ENCODE measurements at regions not wholly inside any gene's neighbourhood (a gene's known extent, or its start where the extent isn't known, plus 50 kb on each side); places are given as distances from the start of the nearest gene placed in this dataset.

- H3K4me1 ChIP-seq (ENCODE audit: insufficient read depth, low read length) = no peaks in the 10 kb centered on the region
- no peaks in the 10 kb centered on the region for H3K9me3 ChIP-seq (ENCODE audit: low read length)
- no peak overlapping the region for H3K27ac ChIP-seq (ENCODE audit: low read depth, low read length)
- H3K4me3 ChIP-seq (ENCODE audit: low read depth in 1 of 2, low read length in 2 of 2) = no peak overlapping the region
- no peak overlapping the region for H3K9ac ChIP-seq (ENCODE audit: low read length)
- no peaks in the 10 kb centered on the region for H3K36me3 ChIP-seq (ENCODE audit: insufficient read depth, low read length)
- peaks cover 0 to 24% of the 10 kb centered on the region in 2 donors for H3K27me3 ChIP-seq (ENCODE audit: control insufficient read depth in 1 of 2, insufficient read depth in 2 of 2, low read length in 2 of 2)
Observed at GRCh38 chr3:127389420-127389819, 101.6 kb upstream of the PRR20G start.

- Histone ChIP-seq H3K4me3 (ENCODE audit: low read depth in 1 of 2, low read length in 2 of 2) (no peak overlapping the region), H3K27me3 (ENCODE audit: control insufficient read depth in 1 of 2, insufficient read depth in 2 of 2, low read length in 2 of 2) (peaks cover 0 to 24% of the 10 kb centered on the region in 2 donors), H3K27ac (ENCODE audit: low read depth, low read length) (no peak overlapping the region), H3K4me1 (ENCODE audit: insufficient read depth, low read length) (no peaks in the 10 kb centered on the region), H3K9me3 (ENCODE audit: low read length) (no peaks in the 10 kb centered on the region), H3K9ac (ENCODE audit: low read length) (no peak overlapping the region), H3K36me3 (ENCODE audit: insufficient read depth, low read length) (no peaks in the 10 kb centered on the region)
Observed at GRCh38 chr3:127388427-127388826, 100.6 kb upstream of the PRR20G start.

GRCh38 chr3:127387556-127388153 is 99.8 kb upstream of the PRR20G start:
- Histone ChIP-seq H3K9me3 (ENCODE audit: low read length) (no peaks in the 10 kb centered on the region), H3K4me3 (ENCODE audit: low read depth in 1 of 2, low read length in 2 of 2) (no peak overlapping the region), H3K9ac (ENCODE audit: low read length) (no peak overlapping the region), H3K27me3 (ENCODE audit: control insufficient read depth in 1 of 2, insufficient read depth in 2 of 2, low read length in 2 of 2) (peaks cover 0 to 24% of the 10 kb centered on the region in 2 donors), H3K4me1 (ENCODE audit: insufficient read depth, low read length) (no peaks in the 10 kb centered on the region), H3K27ac (ENCODE audit: low read depth, low read length) (no peak overlapping the region), H3K36me3 (ENCODE audit: insufficient read depth, low read length) (no peaks in the 10 kb centered on the region)

- Histone ChIP-seq H3K9me3 (ENCODE audit: low read length) (no peaks in the 10 kb centered on the region), H3K4me3 (ENCODE audit: low read depth in 1 of 2, low read length in 2 of 2) (no peak overlapping the region), H3K27me3 (ENCODE audit: control insufficient read depth in 1 of 2, insufficient read depth in 2 of 2, low read length in 2 of 2) (peaks cover 0 to 24% of the 10 kb centered on the region in 2 donors), H3K36me3 (ENCODE audit: insufficient read depth, low read length) (no peaks in the 10 kb centered on the region), H3K4me1 (ENCODE audit: insufficient read depth, low read length) (no peaks in the 10 kb centered on the region), H3K27ac (ENCODE audit: low read depth, low read length) (no peak overlapping the region), H3K9ac (ENCODE audit: low read length) (no peak overlapping the region)
Observed at GRCh38 chr3:127387119-127387518, 99.3 kb upstream of the PRR20G start.

GRCh38 chr3:127386490-127386889 is 98.6 kb upstream of the PRR20G start:
- Histone ChIP-seq H3K9ac (ENCODE audit: low read length) (no peak overlapping the region), H3K27ac (ENCODE audit: low read depth, low read length) (no peak overlapping the region), H3K9me3 (ENCODE audit: low read length) (no peaks in the 10 kb centered on the region), H3K27me3 (ENCODE audit: control insufficient read depth in 1 of 2, insufficient read depth in 2 of 2, low read length in 2 of 2) (peaks cover 0 to 24% of the 10 kb centered on the region in 2 donors), H3K36me3 (ENCODE audit: insufficient read depth, low read length) (no peaks in the 10 kb centered on the region), H3K4me1 (ENCODE audit: insufficient read depth, low read length) (no peaks in the 10 kb centered on the region), H3K4me3 (ENCODE audit: low read depth in 1 of 2, low read length in 2 of 2) (no peak overlapping the region)

GRCh38 chr3:127385540-127385870 is 97.7 kb upstream of the PRR20G start:
- Histone ChIP-seq H3K27me3 (ENCODE audit: control insufficient read depth in 1 of 2, insufficient read depth in 2 of 2, low read length in 2 of 2) (peaks cover 0 to 24% of the 10 kb centered on the region in 2 donors), H3K4me3 (ENCODE audit: low read depth in 1 of 2, low read length in 2 of 2) (no peak overlapping the region), H3K36me3 (ENCODE audit: insufficient read depth, low read length) (no peaks in the 10 kb centered on the region)

GRCh38 chr3:127384717-127385539 is 97.1 kb upstream of the PRR20G start:
- no peak overlapping the region for H3K9ac ChIP-seq (ENCODE audit: low read length)
- H3K4me3 ChIP-seq (ENCODE audit: low read depth in 1 of 2, low read length in 2 of 2) = no peak overlapping the region
- H3K27ac ChIP-seq (ENCODE audit: low read depth, low read length) = no peak overlapping the region
- no peaks in the 10 kb centered on the region for H3K36me3 ChIP-seq (ENCODE audit: insufficient read depth, low read length)
- no peaks in the 10 kb centered on the region for H3K4me1 ChIP-seq (ENCODE audit: insufficient read depth, low read length)
- peaks cover 0 to 24% of the 10 kb centered on the region in 2 donors for H3K27me3 ChIP-seq (ENCODE audit: control insufficient read depth in 1 of 2, insufficient read depth in 2 of 2, low read length in 2 of 2)
- H3K9me3 ChIP-seq (ENCODE audit: low read length) = no peaks in the 10 kb centered on the region

More at GRCh38 chr3:127385540-127385870, 97.7 kb upstream of the PRR20G start:
- Histone ChIP-seq H3K4me1 (ENCODE audit: insufficient read depth, low read length) (no peaks in the 10 kb centered on the region), H3K27ac (ENCODE audit: low read depth, low read length) (no peak overlapping the region), H3K9me3 (ENCODE audit: low read length) (no peaks in the 10 kb centered on the region), H3K9ac (ENCODE audit: low read length) (no peak overlapping the region)

GRCh38 chr3:127383656-127384179 is 95.9 kb upstream of the PRR20G start:
- Histone ChIP-seq H3K4me3 (ENCODE audit: low read depth in 1 of 2, low read length in 2 of 2) (no peak overlapping the region), H3K27ac (ENCODE audit: low read depth, low read length) (no peak overlapping the region), H3K36me3 (ENCODE audit: insufficient read depth, low read length) (no peaks in the 10 kb centered on the region), H3K9ac (ENCODE audit: low read length) (no peak overlapping the region), H3K9me3 (ENCODE audit: low read length) (no peaks in the 10 kb centered on the region), H3K4me1 (ENCODE audit: insufficient read depth, low read length) (no peaks in the 10 kb centered on the region), H3K27me3 (ENCODE audit: control insufficient read depth in 1 of 2, insufficient read depth in 2 of 2, low read length in 2 of 2) (peaks cover 0 to 24% of the 10 kb centered on the region in 2 donors)

- Histone ChIP-seq H3K9ac (ENCODE audit: low read length) (no peak overlapping the region), H3K36me3 (ENCODE audit: insufficient read depth, low read length) (no peaks in the 10 kb centered on the region), H3K4me1 (ENCODE audit: insufficient read depth, low read length) (no peaks in the 10 kb centered on the region), H3K27ac (ENCODE audit: low read depth, low read length) (no peak overlapping the region), H3K27me3 (ENCODE audit: control insufficient read depth in 1 of 2, insufficient read depth in 2 of 2, low read length in 2 of 2) (no peaks in the 10 kb centered on the region), H3K9me3 (ENCODE audit: low read length) (no peaks in the 10 kb centered on the region), H3K4me3 (ENCODE audit: low read depth in 1 of 2, low read length in 2 of 2) (no peak overlapping the region)
Observed at GRCh38 chr3:127377801-127378655, 90.2 kb upstream of the PRR20G start.

GRCh38 chr3:127375151-127375930 is 87.5 kb upstream of the PRR20G start:
- Histone ChIP-seq H3K27me3 (ENCODE audit: control insufficient read depth in 1 of 2, insufficient read depth in 2 of 2, low read length in 2 of 2) (no peaks in the 10 kb centered on the region), H3K27ac (ENCODE audit: low read depth, low read length) (no peak overlapping the region), H3K4me3 (ENCODE audit: low read depth in 1 of 2, low read length in 2 of 2) (no peak overlapping the region), H3K4me1 (ENCODE audit: insufficient read depth, low read length) (no peaks in the 10 kb centered on the region), H3K36me3 (ENCODE audit: insufficient read depth, low read length) (no peaks in the 10 kb centered on the region), H3K9me3 (ENCODE audit: low read length) (no peaks in the 10 kb centered on the region), H3K9ac (ENCODE audit: low read length) (no peak overlapping the region)

Data from muscle layer of colon (tissue), 2 donors.